T-cell (primary cell): ENCODE measurements at regions not wholly inside any gene's neighbourhood (a gene's known extent, or its start where the extent isn't known, plus 50 kb on each side); places are given as distances from the start of the nearest gene placed in this dataset.

Experiments
- ATAC-seq, 4 experiments: fragments of 200-7000 bp in 3 of 4; fragments of 150-1000 bp in 1 of 4; cut with Tn5 transposase; replicated peaks in 1 of 4; 1 replicate in 3 of 4; 2 replicates in 1 of 4; pipeline ENCODE4 v1.10.0; 2021; ENCODE audit warnings: moderate library complexity in 3 of 4, mild to moderate bottlenecking in 2 of 4, moderate number of reproducible peaks in 1 of 4
- CTCF ChIA-PET, 2 donors: fragments of 300-600 bp; sonication (Branson Sonifier 250); formaldehyde crosslinking; loops; one replicate each; lab custom pipeline; 2022; ENCODE audit warnings: antibody characterized with exemption in 2 of 2; lab: Charles Lee
- POLR2A ChIA-PET, 2 donors: fragments of 300-600 bp; sonication (Branson Sonifier 250); formaldehyde crosslinking; loops; one replicate each; lab custom pipeline; 2022; ENCODE audit warnings: antibody characterized with exemption in 2 of 2; lab: Charles Lee
- DNase-seq, 35 experiments: peaks; one replicate each; pipeline versions ENCODE4 v3.0.0 to v3.0.0-alpha.2; 2013 to 2023
- H3K27ac ChIP-seq: one replicate; pipeline ENCODE4 v1.5.1; 2013; ENCODE audit warnings: low read length
- H3K27me3 ChIP-seq, 2 experiments: replicated peaks in 1 of 2; 1 replicate in 1 of 2; 2 replicates in 1 of 2; pipeline versions ENCODE4 v1.6.1 to v1.7.0; 2013; ENCODE audit warnings: low read length in 1 of 2, mixed read lengths in 1 of 2; ENCODE audit not compliant: control insufficient read depth in 2 of 2, insufficient read depth in 2 of 2; ENCODE audit errors: extremely low read depth in 1 of 2
- H3K36me3 ChIP-seq, 2 donors: 1 replicate in 1 of 2; 2 replicates in 1 of 2; pipeline versions ENCODE4 v1.6.1 to v1.7.0; 2013; ENCODE audit warnings: low read length in 1 of 2; ENCODE audit not compliant: control insufficient read depth in 2 of 2, insufficient read depth in 1 of 2; ENCODE audit errors: extremely low read depth in 1 of 2
- H3K4me1 ChIP-seq, 2 experiments: 1 replicate in 1 of 2; 2 replicates in 1 of 2; pipeline versions ENCODE4 v1.6.1 to v1.7.0; 2013; ENCODE audit warnings: low read length in 2 of 2, mixed read lengths in 1 of 2; ENCODE audit not compliant: insufficient read depth in 2 of 2, control insufficient read depth in 1 of 2; ENCODE audit errors: extremely low read depth in 1 of 2
- H3K4me3 ChIP-seq, 2 donors: 1 replicate in 1 of 2; 2 replicates in 1 of 2; pipeline versions ENCODE4 v1.5.1 to v1.7.0; 2013; ENCODE audit warnings: mild to moderate bottlenecking in 2 of 2, low read length in 1 of 2, moderate library complexity in 1 of 2; ENCODE audit not compliant: control insufficient read depth in 1 of 2; ENCODE audit errors: extremely low read depth in 1 of 2
- H3K9me3 ChIP-seq: 2 replicates; pipeline ENCODE4 v1.7.0; 2013
- H3K27ac Mint-ChIP-seq, 2 donors: one replicate each; pipeline ENCODE4 v1.8.0; 2020 to 2021; ENCODE audit warnings: mild to moderate bottlenecking in 2 of 2, mixed read lengths in 2 of 2
- H3K27me3 Mint-ChIP-seq, 2 donors: one replicate each; pipeline ENCODE4 v1.8.0; 2021 to 2022; ENCODE audit warnings: mixed read lengths in 2 of 2
- H3K36me3 Mint-ChIP-seq: one replicate; pipeline ENCODE4 v1.8.0; 2021; ENCODE audit warnings: mixed read lengths
- H3K4me1 Mint-ChIP-seq, 3 donors: one replicate each; pipeline ENCODE4 v1.8.0; 2020 to 2022; ENCODE audit warnings: mixed read lengths in 3 of 3, mild to moderate bottlenecking in 1 of 3
- H3K4me3 Mint-ChIP-seq, 3 donors: one replicate each; pipeline ENCODE4 v1.8.0; 2020 to 2022; ENCODE audit warnings: mild to moderate bottlenecking in 3 of 3, mixed read lengths in 3 of 3, moderate library complexity in 3 of 3
- H3K9me3 Mint-ChIP-seq, 3 donors: one replicate each; pipeline ENCODE4 v1.8.0; 2020 to 2022; ENCODE audit warnings: mixed read lengths in 3 of 3
- whole genome bisulfite sequencing: methylation state at CpG from one replicate; pipeline ENCODE4 v1.1.5; 2013; ENCODE audit warnings: missing lambda C conversion rate; ENCODE audit not compliant: insufficient coverage; 5-methylcytosine and 5-hydroxymethylcytosine counted together

DNA sequence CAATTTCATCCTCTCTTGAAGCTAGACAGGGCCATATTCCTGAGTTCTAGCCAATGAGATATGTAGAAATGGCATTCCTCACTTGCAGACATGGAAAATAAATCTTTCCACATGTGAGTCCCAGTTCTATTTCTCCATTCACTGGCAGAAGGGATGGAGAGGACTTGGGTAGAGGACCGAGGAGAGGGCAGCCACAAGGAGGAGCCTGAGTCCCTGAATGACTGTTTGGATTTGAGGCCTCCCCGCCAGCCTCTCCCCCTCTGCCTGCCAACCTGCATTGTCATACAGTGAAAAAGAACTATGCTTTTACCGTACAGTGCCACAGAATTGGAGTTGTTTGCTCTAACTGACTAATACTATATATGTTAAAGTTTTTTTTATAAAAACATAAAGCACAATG, 583.0 kb upstream of the WWC1 start:
- Histone ChIP-seq H3K4me1 (no peaks in the 10 kb centered on the region), H3K36me3 (no peaks in the 10 kb centered on the region), H3K9me3 (no peaks in the 10 kb centered on the region), H3K4me3 (no peak overlapping the region), H3K27me3 (no peaks in the 10 kb centered on the region), H3K27ac (no peak overlapping the region)
- no peaks in the 10 kb centered on the region for H3K4me1 Mint-ChIP-seq
- ChIA-PET CTCF (no interaction called here), POLR2A (no interaction called here)
- no peaks in the 10 kb centered on the region for H3K36me3 Mint-ChIP-seq
- no peak for ATAC-seq
- H3K27ac Mint-ChIP-seq = no peak overlapping the region
- H3K4me3 Mint-ChIP-seq = no peak overlapping the region
- WGBS = no CpG with 5 or more reads among the region's 3 CpGs
- H3K27me3 Mint-ChIP-seq = no peaks in the 10 kb centered on the region
- no peak for DNase-seq
- H3K9me3 Mint-ChIP-seq = peaks cover 0 to 9% (median 0%) of the 10 kb centered on the region in 3 donors

DNA sequence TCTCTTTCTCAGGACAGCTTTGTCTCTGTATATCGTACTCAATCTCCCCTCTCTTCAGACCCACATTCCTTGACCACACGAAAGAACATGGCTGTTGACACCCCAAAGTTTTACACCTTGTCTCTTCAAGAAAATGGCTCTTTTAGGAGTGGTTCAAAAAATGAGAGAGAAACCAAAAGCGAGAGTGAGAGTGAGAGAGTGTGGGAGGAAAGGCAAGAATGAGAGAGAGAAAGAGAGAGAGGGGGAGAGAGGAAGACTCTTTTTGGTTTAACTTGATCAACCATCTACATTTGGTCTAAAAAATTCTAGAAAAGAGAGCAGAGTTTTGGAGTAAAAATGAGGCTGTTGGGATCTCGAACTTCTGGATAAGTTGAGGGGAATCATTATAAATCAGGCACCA, 581.8 kb upstream of the WWC1 start:
- Histone ChIP-seq H3K36me3 (no peaks in the 10 kb centered on the region), H3K9me3 (no peaks in the 10 kb centered on the region), H3K27ac (no peak overlapping the region), H3K27me3 (no peaks in the 10 kb centered on the region), H3K4me1 (no peaks in the 10 kb centered on the region), H3K4me3 (no peak overlapping the region)
- Mint-ChIP-seq H3K36me3 (no peaks in the 10 kb centered on the region), H3K27me3 (no peaks in the 10 kb centered on the region), H3K4me1 (no peaks in the 10 kb centered on the region), H3K27ac (no peak overlapping the region), H3K4me3 (no peak overlapping the region), H3K9me3 (peaks cover 0 to 12% (median 0%) of the 10 kb centered on the region in 3 donors)
- ChIA-PET POLR2A (no interaction called here), CTCF (no interaction called here)
- no CpG with 5 or more reads among the region's 4 CpGs for WGBS
- no peak for ATAC-seq
- DNase-seq = no peak

DNA sequence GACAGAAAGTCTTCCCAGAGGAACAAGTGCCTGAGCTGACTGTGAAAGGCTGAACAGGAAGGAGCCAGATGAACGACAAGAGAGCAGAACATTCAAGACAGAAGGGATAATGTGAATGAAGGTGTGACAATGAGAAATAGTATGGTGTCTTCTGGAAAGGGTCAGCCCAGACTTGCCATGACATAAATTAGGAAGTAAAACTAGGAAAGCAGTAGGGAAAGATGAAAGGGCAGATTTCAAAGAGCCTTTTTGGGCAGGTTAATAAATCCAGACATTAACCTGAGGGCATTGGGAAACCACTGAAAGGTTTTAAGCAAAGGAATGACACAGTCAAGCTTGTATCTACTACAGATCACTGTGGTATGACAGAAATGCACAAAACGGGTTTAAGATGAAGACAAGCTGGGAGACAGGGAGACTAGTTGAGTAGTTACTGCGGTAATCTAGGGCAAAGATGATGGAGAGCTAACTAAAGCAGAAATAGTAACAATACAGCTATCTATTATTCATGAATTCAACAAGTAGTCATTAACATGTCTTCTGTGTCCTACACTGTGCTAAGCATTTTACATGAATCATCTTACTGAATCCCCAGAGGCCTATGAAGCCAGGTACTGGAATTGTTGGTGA, 580.9 kb upstream of the WWC1 start:
- Mint-ChIP-seq H3K36me3 (no peaks in the 10 kb centered on the region), H3K4me1 (no peaks in the 10 kb centered on the region), H3K4me3 (no peak overlapping the region), H3K27me3 (no peaks in the 10 kb centered on the region), H3K27ac (no peak overlapping the region), H3K9me3 (peaks cover 0 to 12% (median 0%) of the 10 kb centered on the region in 3 donors)
- POLR2A ChIA-PET = no interaction called here
- Histone ChIP-seq H3K4me3 (no peak overlapping the region), H3K9me3 (no peaks in the 10 kb centered on the region), H3K36me3 (no peaks in the 10 kb centered on the region), H3K27ac (no peak overlapping the region), H3K27me3 (no peaks in the 10 kb centered on the region), H3K4me1 (no peaks in the 10 kb centered on the region)
- DNase-seq (no peak), ATAC-seq (no peak)
- CTCF ChIA-PET = no interaction called here
- WGBS = 53% methylated on average over 1 of the region's 3 CpGs

DNA sequence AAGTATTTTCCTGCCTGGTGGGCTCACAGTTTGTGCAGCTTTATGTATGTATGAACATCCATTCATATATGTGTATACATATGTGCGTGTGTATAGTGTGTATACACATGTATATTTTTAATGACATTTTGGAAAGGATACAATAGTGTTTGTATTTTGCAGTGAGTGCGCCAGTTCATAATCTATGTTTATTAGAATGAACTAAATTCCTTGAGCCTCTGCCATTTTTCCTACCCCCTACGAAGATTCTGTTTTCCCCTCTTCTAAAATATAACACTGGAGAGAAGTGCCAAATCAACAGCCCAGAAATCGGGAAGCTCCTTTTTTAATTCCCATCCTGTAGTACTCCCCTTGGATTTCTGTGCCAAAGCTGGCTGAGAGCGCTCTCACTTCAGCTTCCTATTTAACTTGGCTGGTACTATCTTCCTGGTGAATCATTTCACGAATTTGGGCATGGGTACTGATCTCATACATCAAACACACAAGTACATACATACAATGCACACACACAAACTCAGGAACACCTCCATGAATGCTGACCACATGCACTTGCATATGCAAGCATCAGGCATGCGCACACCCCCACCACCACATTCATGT, 578.4 kb upstream of the WWC1 start:
- no peak overlapping the region for H3K27ac Mint-ChIP-seq
- WGBS = 86% methylated on average over 5 of the region's 7 CpGs
- no peaks in the 10 kb centered on the region for H3K27me3 Mint-ChIP-seq
- no peaks in the 10 kb centered on the region for H3K36me3 Mint-ChIP-seq
- CTCF ChIA-PET = no interaction called here
- Histone ChIP-seq H3K9me3 (no peaks in the 10 kb centered on the region), H3K4me1 (no peaks in the 10 kb centered on the region), H3K36me3 (no peaks in the 10 kb centered on the region), H3K4me3 (no peak overlapping the region), H3K27me3 (peaks cover 0 to 1% of the 10 kb centered on the region in 2 experiments), H3K27ac (no peak overlapping the region)
- POLR2A ChIA-PET = no interaction called here
- H3K4me1 Mint-ChIP-seq = no peaks in the 10 kb centered on the region
- ATAC-seq = no peak
- H3K4me3 Mint-ChIP-seq = no peak overlapping the region
- DNase-seq = no peak
- H3K9me3 Mint-ChIP-seq = peaks cover 0 to 3% (median 0%) of the 10 kb centered on the region in 3 donors

DNA sequence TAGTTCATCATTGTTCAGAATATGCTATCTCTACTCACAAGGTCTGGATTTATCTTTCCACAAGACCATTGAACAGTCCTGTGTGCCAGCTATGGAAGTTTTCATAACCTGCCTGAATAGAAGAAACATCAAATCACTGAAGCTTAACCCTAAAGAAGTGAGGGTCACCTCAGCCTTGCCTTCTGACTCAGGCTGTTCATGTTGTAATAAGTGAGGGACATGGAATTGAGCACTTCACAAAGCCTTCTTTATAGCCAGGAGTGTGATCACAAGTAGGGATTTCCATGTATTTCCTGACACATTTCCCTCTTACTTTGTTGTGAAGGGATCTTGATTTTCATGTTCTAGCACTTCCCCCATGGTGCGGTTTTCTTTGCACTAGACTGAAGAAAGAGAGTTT, 577.5 kb upstream of the WWC1 start:
- ChIA-PET POLR2A (no interaction called here), CTCF (no interaction called here)
- WGBS = no CpG with 5 or more reads among the region's 1 CpG
- Mint-ChIP-seq H3K27me3 (no peaks in the 10 kb centered on the region), H3K4me3 (no peak overlapping the region), H3K27ac (no peak overlapping the region), H3K9me3 (peaks cover 0 to 3% (median 0%) of the 10 kb centered on the region in 3 donors), H3K4me1 (no peaks in the 10 kb centered on the region), H3K36me3 (no peaks in the 10 kb centered on the region)
- Histone ChIP-seq H3K27ac (no peak overlapping the region), H3K36me3 (no peaks in the 10 kb centered on the region), H3K4me1 (no peaks in the 10 kb centered on the region), H3K4me3 (no peak overlapping the region), H3K27me3 (peaks cover 0 to 3% of the 10 kb centered on the region in 2 experiments), H3K9me3 (no peaks in the 10 kb centered on the region)
- ATAC-seq = no peak
- no peak for DNase-seq

DNA sequence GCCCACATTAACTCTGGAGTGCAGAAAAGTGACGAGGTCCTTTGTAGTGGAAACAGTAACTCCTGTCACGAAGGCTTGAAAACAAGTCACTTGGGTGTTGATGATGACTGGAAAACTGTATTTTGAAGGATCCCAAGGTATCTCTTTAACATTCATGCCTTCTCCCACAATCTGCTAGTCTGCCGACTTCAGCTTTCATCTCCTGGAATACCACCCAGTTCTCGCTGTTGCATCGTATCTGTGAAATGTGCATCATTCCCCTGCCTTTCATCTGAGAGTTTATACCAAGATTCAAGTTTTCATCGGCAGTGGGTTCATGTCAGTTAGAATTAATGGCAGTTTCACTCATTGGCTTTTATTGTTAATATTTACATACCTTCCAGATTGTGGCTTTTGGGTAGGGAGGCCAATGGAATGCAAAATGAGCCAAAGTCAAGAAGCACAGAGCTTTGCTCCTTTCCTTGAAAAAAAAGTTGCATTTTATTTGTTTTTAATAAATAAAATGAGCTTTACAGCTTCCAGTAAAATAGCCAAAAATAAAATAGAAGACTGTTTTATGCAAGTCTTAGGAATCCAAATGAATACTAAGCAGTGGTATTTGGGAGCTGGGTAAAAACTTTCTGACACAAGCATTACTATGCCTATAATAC, 575.2 kb upstream of the WWC1 start:
- H3K36me3 Mint-ChIP-seq = no peaks in the 10 kb centered on the region
- no peak overlapping the region for H3K27ac Mint-ChIP-seq
- Histone ChIP-seq H3K4me3 (no peak overlapping the region), H3K27me3 (peaks cover 0 to 3% of the 10 kb centered on the region in 2 experiments), H3K36me3 (no peaks in the 10 kb centered on the region), H3K9me3 (no peaks in the 10 kb centered on the region), H3K4me1 (no peaks in the 10 kb centered on the region), H3K27ac (no peak overlapping the region)
- no peaks in the 10 kb centered on the region for H3K4me1 Mint-ChIP-seq
- peaks cover 0 to 5% of the 10 kb centered on the region in 2 donors for H3K27me3 Mint-ChIP-seq
- DNase-seq (no peak), ATAC-seq (no peak)
- H3K9me3 Mint-ChIP-seq = peaks cover 0 to 3% (median 0%) of the 10 kb centered on the region in 3 donors
- H3K4me3 Mint-ChIP-seq = no peak overlapping the region
- POLR2A ChIA-PET = no interaction called here
- WGBS = no CpG with 5 or more reads among the region's 6 CpGs
- CTCF ChIA-PET = interaction anchor here (0.7 kb wide), 2 partner anchors 9 to 908 kb away, joined by 3 to 4 read pairs; no protein-coding TSS in a partner anchor
